ACC112 (cell line): ENCODE measurements at regions not wholly inside any gene's neighbourhood (a gene's known extent, or its start where the extent isn't known, plus 50 kb on each side); places are given as distances from the start of the nearest gene placed in this dataset.
"Not testable (repeated sequence)": the region's sequence is repeated elsewhere in the genome, so short reads cannot be mapped to it uniquely, and the experiment has no call there.

Experiments
- H2AFZ ChIP-seq: fragments of 200-600 bp; sonication (generic); one replicate; pipeline ENCODE4 v1.6.0; 2017; ENCODE audit warnings: antibody characterized with exemption, low read length; ENCODE audit not compliant: unreplicated experiment
- H3K27ac ChIP-seq: fragments of 200-600 bp; sonication (generic); 2 replicates; pipeline ENCODE4 v1.5.1; 2014; ENCODE audit warnings: low read depth, mild to moderate bottlenecking, antibody characterized with exemption, low read length, moderate library complexity
- H3K27me3 ChIP-seq: fragments of 200-600 bp; sonication (generic); 2 replicates; pipeline ENCODE4 v1.6.1; 2014; ENCODE audit warnings: mild to moderate bottlenecking, antibody characterized with exemption, low read length, moderate library complexity, mixed read lengths; ENCODE audit not compliant: insufficient read depth
- H3K36me3 ChIP-seq: fragments of 200-600 bp; sonication (generic); 2 replicates; pipeline ENCODE4 v1.6.1; 2016; ENCODE audit warnings: mild to moderate bottlenecking, antibody characterized with exemption, low read length, moderate library complexity, mixed read lengths; ENCODE audit not compliant: insufficient read depth
- H3K4me1 ChIP-seq: fragments of 200-600 bp; sonication (generic); one replicate; pipeline ENCODE4 v1.6.1; 2016; ENCODE audit warnings: low read length, mixed read lengths; ENCODE audit not compliant: insufficient read depth, unreplicated experiment, control insufficient read depth
- H3K4me3 ChIP-seq: fragments of 200-600 bp; sonication (generic); 2 replicates; pipeline ENCODE4 v1.5.1; 2014; ENCODE audit warnings: mild to moderate bottlenecking, low read depth, low read length
- H3K79me2 ChIP-seq: fragments of 200-600 bp; sonication (generic); one replicate; pipeline ENCODE4 v1.6.0; 2016; ENCODE audit warnings: low read length; ENCODE audit not compliant: control insufficient read depth, unreplicated experiment, insufficient read depth

- Histone ChIP-seq H3K27ac (no peak overlapping the region), H3K4me3 (no peak overlapping the region), H3K36me3 (no peaks in the 10 kb centered on the region), H3K27me3 (peaks cover 32% of the 10 kb centered on the region; the same call in 1 of the 2 replicates), H2AFZ (peak overlapping the region; percentile 80), H3K79me2 (no peaks in the 10 kb centered on the region), H3K4me1 (no peaks in the 10 kb centered on the region)
Observed at GRCh38 chr11:31958076-31958735, 132.7 kb upstream of the RCN1 start.

- Histone ChIP-seq H3K27ac (no peak overlapping the region), H2AFZ (peak overlapping the region; percentile 80), H3K4me1 (no peaks in the 10 kb centered on the region), H3K4me3 (no peak overlapping the region), H3K36me3 (no peaks in the 10 kb centered on the region), H3K79me2 (no peaks in the 10 kb centered on the region), H3K27me3 (peaks cover 32% of the 10 kb centered on the region; the same call in 1 of the 2 replicates)
Observed at GRCh38 chr11:31957674-31958073, 133.2 kb upstream of the RCN1 start.

- H3K4me1 ChIP-seq: no peaks in the 10 kb centered on the region
- peaks cover 19% of the 10 kb centered on the region for H3K27me3 ChIP-seq
- H3K79me2 ChIP-seq: no peaks in the 10 kb centered on the region
- H3K27ac ChIP-seq: no peak overlapping the region
- H2AFZ ChIP-seq: no peak overlapping the region
- H3K4me3 ChIP-seq: no peak overlapping the region
- no peaks in the 10 kb centered on the region for H3K36me3 ChIP-seq
Observed at GRCh38 chr11:31956310-31956709, 134.6 kb upstream of the RCN1 start.

- Histone ChIP-seq H3K27ac (no peak overlapping the region), H3K4me1 (no peaks in the 10 kb centered on the region), H3K4me3 (no peak overlapping the region), H3K79me2 (no peaks in the 10 kb centered on the region), H2AFZ (no peak overlapping the region), H3K27me3 (peaks cover 23% of the 10 kb centered on the region), H3K36me3 (no peaks in the 10 kb centered on the region)
Observed at GRCh38 chr11:31955838-31956237, 135.0 kb upstream of the RCN1 start.

- H3K4me3 ChIP-seq: no peak overlapping the region
- no peaks in the 10 kb centered on the region for H3K4me1 ChIP-seq
- H2AFZ ChIP-seq: no peak overlapping the region
- no peaks in the 10 kb centered on the region for H3K36me3 ChIP-seq
- H3K79me2 ChIP-seq: no peaks in the 10 kb centered on the region
- H3K27ac ChIP-seq: no peak overlapping the region
- peaks cover 37% of the 10 kb centered on the region for H3K27me3 ChIP-seq
Observed at GRCh38 chr11:31953803-31954327, 137.0 kb upstream of the RCN1 start.

GRCh38 chr11:31949733-31950200 is 138.6 kb upstream of the PAX6 start:
- H3K4me1 ChIP-seq, H3K36me3 ChIP-seq, H2AFZ ChIP-seq, H3K27ac ChIP-seq, H3K4me3 ChIP-seq, H3K79me2 ChIP-seq: not testable (repeated sequence)
- H3K27me3 ChIP-seq: peaks cover 40% of the 10 kb centered on the region

- Histone ChIP-seq H3K36me3 (no peaks in the 10 kb centered on the region), H3K27me3 (peaks cover 45% of the 10 kb centered on the region), H3K4me3 (no peak overlapping the region), H2AFZ (no peak overlapping the region), H3K4me1 (no peaks in the 10 kb centered on the region), H3K79me2 (no peaks in the 10 kb centered on the region), H3K27ac (no peak overlapping the region)
Observed at GRCh38 chr11:31947051-31947450, 135.9 kb upstream of the PAX6 start.

- Histone ChIP-seq H3K79me2 (no peaks in the 10 kb centered on the region), H3K27me3 (peaks cover 42% of the 10 kb centered on the region)
Observed at GRCh38 chr11:31943056-31943780, 132.1 kb upstream of the PAX6 start.

GRCh38 chr11:31940371-31941037 is 129.4 kb upstream of the PAX6 start:
- no peak overlapping the region for H3K27ac ChIP-seq
- H3K27me3 ChIP-seq: peaks cover 59% of the 10 kb centered on the region
- no peaks in the 10 kb centered on the region for H3K4me1 ChIP-seq
- no peak overlapping the region for H2AFZ ChIP-seq
- H3K4me3 ChIP-seq: no peak overlapping the region
- no peaks in the 10 kb centered on the region for H3K36me3 ChIP-seq
- H3K79me2 ChIP-seq: no peaks in the 10 kb centered on the region

More at GRCh38 chr11:31943056-31943780, 132.1 kb upstream of the PAX6 start:
- Histone ChIP-seq H3K36me3 (no peaks in the 10 kb centered on the region), H3K4me1 (no peaks in the 10 kb centered on the region), H3K27ac (no peak overlapping the region), H2AFZ (no peak overlapping the region), H3K4me3 (no peak overlapping the region)

- H3K36me3 ChIP-seq: no peaks in the 10 kb centered on the region
- no peaks in the 10 kb centered on the region for H3K4me1 ChIP-seq
- peaks cover 64% of the 10 kb centered on the region for H3K27me3 ChIP-seq
- H3K27ac ChIP-seq: no peak overlapping the region
- H3K79me2 ChIP-seq: no peaks in the 10 kb centered on the region
- H3K4me3 ChIP-seq: no peak overlapping the region
- H2AFZ ChIP-seq: no peak overlapping the region
Observed at GRCh38 chr11:31939004-31939403, 127.9 kb upstream of the PAX6 start.
